AG04450 (cell line): ENCODE measurements at regions not wholly inside any gene's neighbourhood (a gene's known extent, or its start where the extent isn't known, plus 50 kb on each side); places are given as distances from the start of the nearest gene placed in this dataset.

Source experiments
- CTCF ChIA-PET: fragments of 300-600, 350-600 bp; formaldehyde crosslinking; extraction: SDS; loops from one replicate; lab custom pipeline; 2022; ENCODE audit warnings: antibody characterized with exemption, inconsistent platforms; lab: Charles Lee
- POLR2A ChIA-PET: fragments of 350-600 bp; formaldehyde crosslinking; extraction: SDS; loops from one replicate; lab custom pipeline; 2021; ENCODE audit warnings: antibody characterized with exemption, inconsistent platforms; lab: Yijun Ruan, JAX
- DNase-seq: peaks from one replicate; pipeline ENCODE4 v3.0.0-alpha.2; 2011; ENCODE audit warnings: low read depth, low spot score
- H3K27ac ChIP-seq: one replicate; pipeline ENCODE4 v1.5.1; 2012; ENCODE audit warnings: low read depth, low read length, control low read depth
- H3K27me3 ChIP-seq: one replicate; pipeline ENCODE4 v1.6.0; 2012; ENCODE audit warnings: low read length; ENCODE audit not compliant: control insufficient read depth, insufficient read depth
- H3K4me3 ChIP-seq: 2 replicates; pipeline ENCODE4 v1.5.1; 2011; ENCODE audit warnings: mild to moderate bottlenecking, low read depth, low read length, control low read depth
- H3K9me3 ChIP-seq: 2 replicates; pipeline ENCODE4 v1.5.1; 2012; ENCODE audit warnings: low read length; ENCODE audit not compliant: control insufficient read depth, insufficient read depth
- TF ChIP-seq, protein P1 (sequence below): IDR thresholded peaks from 2 replicates; pipeline ENCODE4 v1.5.1; 2011; ENCODE audit warnings: low read depth, low read length, control low read depth, inconsistent platforms

DNA sequence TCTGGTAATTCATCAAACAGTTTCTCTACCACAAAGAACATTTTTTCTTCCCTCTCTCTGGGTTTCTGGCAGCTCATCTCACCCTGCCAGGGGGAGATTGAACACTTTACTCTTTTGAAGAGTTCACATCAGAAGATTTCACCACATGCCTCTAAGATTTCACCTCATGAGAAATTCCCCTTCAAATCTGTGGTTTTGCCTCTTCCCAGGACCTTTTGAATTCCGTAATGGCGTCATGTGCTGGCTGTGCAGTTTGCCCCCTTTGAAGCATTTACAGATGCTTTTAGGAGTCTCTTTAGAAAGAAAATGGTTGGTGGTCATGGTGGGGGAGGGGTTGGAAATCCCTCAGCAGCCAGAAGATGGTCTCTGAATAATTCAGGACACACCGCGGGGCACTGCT is 486.1 kb downstream of the QKI start:
- no peak for DNase-seq
- TF ChIP-seq, protein P1, sequence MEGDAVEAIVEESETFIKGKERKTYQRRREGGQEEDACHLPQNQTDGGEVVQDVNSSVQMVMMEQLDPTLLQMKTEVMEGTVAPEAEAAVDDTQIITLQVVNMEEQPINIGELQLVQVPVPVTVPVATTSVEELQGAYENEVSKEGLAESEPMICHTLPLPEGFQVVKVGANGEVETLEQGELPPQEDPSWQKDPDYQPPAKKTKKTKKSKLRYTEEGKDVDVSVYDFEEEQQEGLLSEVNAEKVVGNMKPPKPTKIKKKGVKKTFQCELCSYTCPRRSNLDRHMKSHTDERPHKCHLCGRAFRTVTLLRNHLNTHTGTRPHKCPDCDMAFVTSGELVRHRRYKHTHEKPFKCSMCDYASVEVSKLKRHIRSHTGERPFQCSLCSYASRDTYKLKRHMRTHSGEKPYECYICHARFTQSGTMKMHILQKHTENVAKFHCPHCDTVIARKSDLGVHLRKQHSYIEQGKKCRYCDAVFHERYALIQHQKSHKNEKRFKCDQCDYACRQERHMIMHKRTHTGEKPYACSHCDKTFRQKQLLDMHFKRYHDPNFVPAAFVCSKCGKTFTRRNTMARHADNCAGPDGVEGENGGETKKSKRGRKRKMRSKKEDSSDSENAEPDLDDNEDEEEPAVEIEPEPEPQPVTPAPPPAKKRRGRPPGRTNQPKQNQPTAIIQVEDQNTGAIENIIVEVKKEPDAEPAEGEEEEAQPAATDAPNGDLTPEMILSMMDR, result no peak
- CTCF ChIA-PET, result no interaction called here

DNA sequence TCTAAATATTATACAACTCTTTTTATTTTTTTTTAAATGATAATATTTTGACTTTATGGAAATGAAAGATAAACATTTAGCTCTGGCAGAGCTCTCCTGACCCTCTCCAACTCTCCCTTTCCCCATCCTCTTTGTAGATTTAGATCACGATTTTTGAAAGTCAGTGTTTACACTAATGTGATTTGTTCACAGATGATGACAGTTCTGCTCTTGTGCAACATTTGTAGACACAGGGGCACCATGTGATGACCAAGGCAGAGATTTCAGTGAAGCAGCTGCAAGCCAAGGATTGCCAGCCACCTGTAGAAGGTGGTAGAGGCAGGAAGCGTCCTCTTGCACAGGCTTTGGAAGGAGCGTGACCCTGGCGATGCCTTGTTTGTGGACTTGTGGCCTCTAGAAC is 483.2 kb downstream of the QKI start:
- CTCF ChIA-PET, result no interaction called here
- DNase-seq, result no peak
- Histone ChIP-seq H3K9me3 (peaks cover 11% of the 10 kb centered on the region), H3K4me3 (no peak overlapping the region), H3K27me3 (no peaks in the 10 kb centered on the region), H3K27ac (no peak overlapping the region)
- POLR2A ChIA-PET, result no interaction called here
- TF ChIP-seq, protein P1, result no peak

More for the DNA sequence above, 486.1 kb downstream of the QKI start:
- Histone ChIP-seq H3K4me3 (no peak overlapping the region), H3K9me3 (peaks cover 11% of the 10 kb centered on the region), H3K27me3 (no peaks in the 10 kb centered on the region), H3K27ac (no peak overlapping the region)
- POLR2A ChIA-PET, result no interaction called here

DNA sequence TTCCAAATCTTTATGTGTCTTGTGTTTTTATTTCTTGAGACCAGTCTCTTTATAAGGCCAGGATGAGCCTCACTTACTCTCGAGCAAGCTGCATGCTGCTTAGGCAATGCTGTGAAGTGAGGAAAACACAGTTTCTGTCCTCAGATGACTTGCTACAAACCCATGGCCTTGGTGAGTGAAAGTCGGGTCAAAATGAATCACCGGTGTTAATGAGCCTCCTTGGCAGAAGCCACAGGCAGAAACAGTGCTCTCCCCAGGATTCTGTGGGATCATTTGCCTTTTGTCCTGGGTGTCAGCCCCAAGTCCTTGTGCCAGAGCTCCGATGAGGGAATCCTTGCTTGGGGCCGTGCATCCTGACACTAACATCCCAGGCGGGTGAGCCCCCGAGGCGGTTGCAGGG is 482.5 kb downstream of the QKI start:
- Histone ChIP-seq H3K27ac (no peak overlapping the region), H3K4me3 (no peak overlapping the region), H3K27me3 (no peaks in the 10 kb centered on the region), H3K9me3 (peaks cover 11% of the 10 kb centered on the region)
- no peak for DNase-seq
- ChIA-PET CTCF (no interaction called here), POLR2A (no interaction called here)
- TF ChIP-seq, protein P1, result no peak

DNA sequence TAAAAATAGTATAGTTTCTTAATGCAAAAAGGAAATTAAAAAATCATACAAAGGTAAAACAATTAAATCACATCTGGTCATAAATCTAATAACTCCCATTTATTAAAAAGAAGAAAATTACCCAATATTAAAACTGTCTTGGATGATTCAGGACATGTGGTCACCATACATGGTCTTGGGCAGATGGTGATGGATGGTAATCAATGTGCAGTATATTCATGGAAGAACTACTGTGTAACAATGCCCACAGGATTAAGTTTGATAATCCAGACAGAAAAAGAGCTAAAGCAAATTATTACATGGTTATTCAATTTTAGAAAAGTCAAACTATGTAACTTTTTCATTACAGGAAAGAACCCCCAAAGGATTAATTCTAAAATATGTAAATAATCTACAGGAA is 480.6 kb downstream of the QKI start:
- POLR2A ChIA-PET, result no interaction called here
- TF ChIP-seq, protein P1, result no peak
- Histone ChIP-seq H3K27me3 (no peaks in the 10 kb centered on the region), H3K9me3 (peaks cover 4% of the 10 kb centered on the region), H3K4me3 (no peak overlapping the region), H3K27ac (no peak overlapping the region)
- CTCF ChIA-PET, result no interaction called here
- DNase-seq, result no peak

DNA sequence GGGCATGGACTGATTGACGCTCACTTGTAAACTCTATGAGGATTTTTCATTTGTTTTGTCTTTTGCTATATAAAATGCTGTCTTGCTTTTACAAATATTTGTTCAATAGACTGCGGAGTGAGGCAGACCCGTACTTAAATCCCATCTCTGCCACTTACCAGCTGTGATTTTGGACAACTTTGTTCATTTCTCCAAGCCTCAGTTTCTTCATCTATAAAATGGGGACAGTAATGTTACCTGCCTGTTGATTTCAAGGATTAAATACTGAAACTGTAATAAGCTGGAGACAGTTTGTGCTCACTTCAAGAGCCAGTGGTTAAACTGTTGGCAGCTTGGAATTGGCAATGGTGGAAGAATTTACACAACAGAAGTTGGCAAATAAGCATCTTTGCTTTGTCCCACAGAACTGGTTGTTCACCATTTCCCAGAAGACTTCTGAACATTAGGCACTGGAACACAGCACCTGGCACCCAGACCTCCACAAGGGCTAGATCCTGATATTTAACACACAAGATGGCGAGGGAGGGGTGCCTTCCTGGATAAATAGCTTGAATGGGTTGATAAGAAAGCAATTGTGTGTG is 479.2 kb downstream of the QKI start:
- Histone ChIP-seq H3K4me3 (no peak overlapping the region), H3K27me3 (no peaks in the 10 kb centered on the region), H3K27ac (no peak overlapping the region), H3K9me3 (peaks cover 3% of the 10 kb centered on the region)
- ChIA-PET POLR2A (no interaction called here), CTCF (no interaction called here)
- TF ChIP-seq, protein P1, result no peak
- no peak for DNase-seq
